T-helper 17 cell (primary cell): ENCODE measurements at regions not wholly inside any gene's neighbourhood (a gene's known extent, or its start where the extent isn't known, plus 50 kb on each side); places are given as distances from the start of the nearest gene placed in this dataset.
"Not testable (repeated sequence)": the region's sequence is repeated elsewhere in the genome, so short reads cannot be mapped to it uniquely, and the experiment has no call there.

Experiments used
- ATAC-seq: fragments of 150-1000 bp; cut with Tn5 transposase; 2 replicates; pipeline ENCODE4 v1.10.0; 2021; ENCODE audit warnings: mild to moderate bottlenecking, moderate library complexity
- DNase-seq, 3 donors: peaks; one replicate each; pipeline versions ENCODE4 v3.0.0 to v3.0.0-alpha.2; 2020 to 2021
- H3K9me3 ChIP-seq: one replicate; pipeline ENCODE4 v1.7.0; 2013; ENCODE audit warnings: low read length, mild to moderate bottlenecking; ENCODE audit not compliant: control insufficient read depth, poor library complexity, severe bottlenecking
- H3K27ac Mint-ChIP-seq: one replicate; pipeline ENCODE4 v1.8.0; 2022; ENCODE audit warnings: mild to moderate bottlenecking, moderate library complexity, mixed read lengths
- H3K27me3 Mint-ChIP-seq: one replicate; pipeline ENCODE4 v1.8.0; 2022; ENCODE audit warnings: mixed read lengths
- H3K36me3 Mint-ChIP-seq: one replicate; pipeline ENCODE4 v1.8.0; 2022; ENCODE audit warnings: low read depth, mixed read lengths
- H3K4me1 Mint-ChIP-seq: one replicate; pipeline ENCODE4 v1.8.0; 2022; ENCODE audit warnings: mild to moderate bottlenecking, mixed read lengths
- H3K4me3 Mint-ChIP-seq: one replicate; pipeline ENCODE4 v1.8.0; 2022; ENCODE audit warnings: mild to moderate bottlenecking, moderate library complexity, mixed read lengths

DNA sequence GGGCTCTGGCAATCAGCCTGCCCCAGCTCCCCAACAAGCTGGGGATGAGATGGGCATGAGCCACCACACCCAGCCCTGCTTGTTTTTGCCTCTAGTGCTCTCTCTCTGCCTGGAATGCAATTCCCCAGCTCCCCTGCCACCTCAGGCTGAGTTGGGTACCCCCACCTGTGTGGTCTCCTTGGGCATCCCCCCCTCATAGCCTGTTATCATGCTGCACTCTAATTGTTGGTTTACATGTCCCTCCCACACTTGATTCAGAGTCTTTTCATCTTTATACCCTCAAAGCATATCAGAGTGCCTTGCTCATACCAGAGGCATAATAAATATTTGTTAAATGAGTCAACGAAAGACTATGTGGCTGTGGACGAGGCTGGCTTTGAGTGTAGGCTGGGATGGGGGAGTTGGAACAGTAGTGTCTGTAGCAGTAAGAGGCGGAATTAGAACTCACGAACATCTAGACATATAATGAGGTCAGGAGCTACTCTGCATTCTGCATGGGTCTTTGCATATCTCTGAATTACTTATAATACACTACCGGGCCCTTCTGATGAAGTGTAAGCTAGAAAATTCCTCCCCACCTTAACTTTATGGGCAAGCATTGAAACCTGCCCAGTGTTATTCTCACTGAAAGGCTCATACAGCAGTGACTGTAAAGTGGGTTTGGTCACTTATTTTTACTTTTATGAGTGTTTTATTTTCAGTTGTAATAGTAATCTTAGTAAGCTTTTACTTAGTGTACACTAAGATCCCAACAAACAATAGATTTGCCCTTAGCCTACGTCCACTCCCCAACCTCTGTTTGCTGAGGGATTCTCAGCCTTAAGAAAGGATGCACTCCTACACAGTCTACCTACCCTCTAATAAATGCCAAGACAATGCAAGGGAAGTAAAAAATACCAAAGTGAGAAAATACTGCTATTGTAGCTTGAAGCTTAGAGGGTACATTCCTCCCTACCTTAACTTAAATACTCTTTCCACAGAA is 58.7 kb downstream of the EDN1 start:
- H3K27ac Mint-ChIP-seq = no peak overlapping the region
- no peaks in the 10 kb centered on the region for H3K36me3 Mint-ChIP-seq
- peaks cover 12% of the 10 kb centered on the region for H3K27me3 Mint-ChIP-seq
- H3K9me3 ChIP-seq = no peaks in the 10 kb centered on the region
- DNase-seq (no peak), ATAC-seq (no peak)
- no peak overlapping the region for H3K4me3 Mint-ChIP-seq
- H3K4me1 Mint-ChIP-seq = no peaks in the 10 kb centered on the region

DNA sequence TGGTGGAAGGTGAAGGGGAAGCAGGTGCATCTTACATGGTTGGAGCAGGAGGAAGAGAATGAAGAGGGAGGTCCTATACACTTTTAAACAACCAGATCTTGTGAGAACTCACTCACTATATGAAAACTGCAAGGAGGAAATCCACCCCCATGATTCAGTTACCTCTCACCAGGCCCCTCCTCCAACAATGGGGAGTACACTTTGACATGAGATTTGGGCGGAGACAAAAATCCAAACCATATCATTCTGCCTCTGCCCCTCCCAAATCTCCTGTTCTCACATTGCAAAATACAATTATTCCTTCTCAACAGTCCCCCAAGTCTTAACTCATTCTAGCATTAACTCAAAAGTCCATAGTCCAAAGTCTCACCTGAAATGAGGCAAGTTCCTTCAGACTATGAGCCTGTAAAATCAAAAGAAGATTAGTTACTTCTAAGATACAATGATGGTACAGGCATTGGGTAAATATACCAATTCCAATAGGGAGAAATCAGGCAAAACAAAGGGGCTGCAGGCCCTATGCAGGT is 60.5 kb downstream of the EDN1 start:
- no peaks in the 10 kb centered on the region for H3K9me3 ChIP-seq
- Mint-ChIP-seq H3K4me1 (no peaks in the 10 kb centered on the region), H3K27me3 (peaks cover 12% of the 10 kb centered on the region), H3K27ac (no peak overlapping the region), H3K4me3 (no peak overlapping the region), H3K36me3 (no peaks in the 10 kb centered on the region)
- no peak for ATAC-seq
- no peak for DNase-seq

DNA sequence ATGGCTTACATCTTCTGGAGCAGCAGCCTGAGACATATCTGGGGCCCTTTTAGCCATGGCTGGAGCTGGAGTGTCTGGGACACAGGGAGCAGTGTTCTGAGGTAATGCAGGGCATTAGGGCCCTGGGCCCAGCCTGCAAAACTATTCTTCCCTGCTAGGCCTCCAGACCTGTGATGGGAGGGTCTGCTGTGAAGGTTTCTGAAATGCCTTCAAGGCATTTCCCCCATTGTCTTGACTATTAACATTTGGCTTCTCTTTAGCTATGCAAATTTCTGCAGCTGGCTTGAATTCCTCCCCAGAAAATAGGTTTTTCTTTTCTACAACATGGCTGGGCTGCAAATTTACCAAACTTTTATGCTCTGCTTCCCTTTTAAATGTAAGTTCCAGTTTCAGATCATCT is 61.5 kb downstream of the EDN1 start:
- H3K36me3 Mint-ChIP-seq = no peaks in the 10 kb centered on the region
- no peaks in the 10 kb centered on the region for H3K4me1 Mint-ChIP-seq
- no peak for ATAC-seq
- no peak for DNase-seq
- no peak overlapping the region for H3K27ac Mint-ChIP-seq
- H3K27me3 Mint-ChIP-seq = peaks cover 18% of the 10 kb centered on the region
- no peak overlapping the region for H3K4me3 Mint-ChIP-seq
- no peaks in the 10 kb centered on the region for H3K9me3 ChIP-seq

DNA sequence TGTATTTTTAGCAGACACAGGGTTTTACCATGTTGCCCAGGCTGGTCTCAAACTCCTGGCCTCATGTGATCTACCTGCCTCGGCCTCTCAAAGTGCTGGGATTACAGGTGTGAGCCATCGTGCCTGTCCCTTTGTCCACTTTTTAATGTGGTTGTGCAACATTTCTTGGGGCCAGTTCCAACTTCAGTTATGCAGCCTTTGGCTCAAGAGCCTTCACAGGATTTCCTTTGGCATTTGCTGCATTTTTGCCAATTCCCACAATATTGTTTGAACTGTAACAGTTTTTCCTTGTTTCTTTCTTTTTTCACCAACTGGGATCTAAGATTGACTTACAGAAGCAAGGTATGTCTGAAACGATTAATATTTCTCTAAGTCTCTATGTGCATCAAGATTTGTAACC is 63.6 kb downstream of the EDN1 start:
- no peaks in the 10 kb centered on the region for H3K9me3 ChIP-seq
- DNase-seq (no peak), ATAC-seq (no peak)
- Mint-ChIP-seq H3K4me1 (no peaks in the 10 kb centered on the region), H3K36me3 (no peaks in the 10 kb centered on the region), H3K27ac (no peak overlapping the region), H3K4me3 (no peak overlapping the region), H3K27me3 (peaks cover 18% of the 10 kb centered on the region)

DNA sequence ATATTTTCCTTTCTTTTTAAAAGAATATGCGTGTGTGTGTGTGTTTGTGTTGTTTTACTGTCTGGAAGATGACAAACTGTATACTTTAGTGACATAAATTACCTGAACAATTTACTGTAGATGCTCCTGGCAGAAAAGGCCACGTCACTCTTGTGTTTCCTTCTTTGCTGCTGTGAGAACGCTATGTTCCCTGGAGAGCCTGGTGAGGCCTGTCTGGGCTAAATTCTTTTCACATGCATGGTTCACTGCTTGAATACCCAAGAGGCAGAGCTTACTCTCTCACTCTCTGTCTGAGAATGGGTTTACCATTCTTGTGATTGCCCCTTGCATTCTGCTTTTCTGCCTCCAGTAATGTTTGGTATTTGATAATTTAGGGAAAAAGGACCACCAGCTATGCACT is 64.3 kb downstream of the EDN1 start:
- no peak overlapping the region for H3K4me3 Mint-ChIP-seq
- ATAC-seq (no peak), DNase-seq (no peak)

DNA sequence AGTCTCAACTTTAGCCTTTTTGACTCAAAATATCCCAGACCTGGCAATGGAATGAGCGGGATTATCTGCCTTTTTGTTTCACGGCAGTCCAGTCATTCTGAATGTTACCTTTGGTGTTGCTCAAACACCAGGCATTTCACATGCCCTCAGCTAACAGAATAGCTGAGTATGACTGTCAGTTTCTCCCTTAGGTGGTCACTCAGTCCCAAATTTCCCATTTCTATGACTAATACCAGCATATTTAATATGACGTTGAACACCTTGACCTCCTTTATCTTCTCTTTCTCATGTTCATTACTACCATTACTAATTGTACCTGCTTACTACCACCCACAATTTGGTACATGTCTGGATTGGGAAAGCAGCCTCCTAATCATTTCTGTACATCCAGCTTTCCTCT is 65.2 kb downstream of the EDN1 start:
- Mint-ChIP-seq H3K4me1 (no peaks in the 10 kb centered on the region), H3K36me3 (no peaks in the 10 kb centered on the region), H3K27me3 (peaks cover 8% of the 10 kb centered on the region), H3K27ac (no peak overlapping the region), H3K4me3 (no peak overlapping the region)
- ATAC-seq (no peak), DNase-seq (no peak)
- H3K9me3 ChIP-seq = no peaks in the 10 kb centered on the region

More for the DNA sequence above, 64.3 kb downstream of the EDN1 start:
- peaks cover 13% of the 10 kb centered on the region for H3K27me3 Mint-ChIP-seq
- H3K27ac Mint-ChIP-seq = no peak overlapping the region
- H3K9me3 ChIP-seq = no peaks in the 10 kb centered on the region
- no peaks in the 10 kb centered on the region for H3K4me1 Mint-ChIP-seq
- no peaks in the 10 kb centered on the region for H3K36me3 Mint-ChIP-seq

DNA sequence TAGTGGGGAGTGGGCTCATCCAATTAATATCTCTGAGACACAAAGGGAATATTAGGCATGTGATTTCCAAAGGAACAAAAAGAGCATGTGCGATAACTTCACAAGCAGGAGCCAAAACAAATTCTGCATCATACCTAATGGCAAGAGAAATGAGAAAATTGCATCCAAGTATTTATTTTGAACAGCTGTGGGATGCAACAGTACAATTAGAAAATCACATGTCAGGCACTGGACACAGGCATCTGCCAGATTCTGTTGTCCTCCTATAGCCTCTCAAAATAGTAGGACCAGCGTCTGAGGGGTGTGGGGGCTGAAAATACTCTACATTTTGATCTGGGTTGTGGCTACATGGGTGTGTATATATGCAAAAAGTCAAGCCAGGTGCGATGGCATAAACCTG is 66.3 kb downstream of the EDN1 start:
- Mint-ChIP-seq H3K36me3 (no peaks in the 10 kb centered on the region), H3K4me3 (no peak overlapping the region), H3K4me1 (no peaks in the 10 kb centered on the region), H3K27me3 (peaks cover 8% of the 10 kb centered on the region), H3K27ac (no peak overlapping the region)
- H3K9me3 ChIP-seq = no peaks in the 10 kb centered on the region
- DNase-seq (no peak), ATAC-seq (no peak)

DNA sequence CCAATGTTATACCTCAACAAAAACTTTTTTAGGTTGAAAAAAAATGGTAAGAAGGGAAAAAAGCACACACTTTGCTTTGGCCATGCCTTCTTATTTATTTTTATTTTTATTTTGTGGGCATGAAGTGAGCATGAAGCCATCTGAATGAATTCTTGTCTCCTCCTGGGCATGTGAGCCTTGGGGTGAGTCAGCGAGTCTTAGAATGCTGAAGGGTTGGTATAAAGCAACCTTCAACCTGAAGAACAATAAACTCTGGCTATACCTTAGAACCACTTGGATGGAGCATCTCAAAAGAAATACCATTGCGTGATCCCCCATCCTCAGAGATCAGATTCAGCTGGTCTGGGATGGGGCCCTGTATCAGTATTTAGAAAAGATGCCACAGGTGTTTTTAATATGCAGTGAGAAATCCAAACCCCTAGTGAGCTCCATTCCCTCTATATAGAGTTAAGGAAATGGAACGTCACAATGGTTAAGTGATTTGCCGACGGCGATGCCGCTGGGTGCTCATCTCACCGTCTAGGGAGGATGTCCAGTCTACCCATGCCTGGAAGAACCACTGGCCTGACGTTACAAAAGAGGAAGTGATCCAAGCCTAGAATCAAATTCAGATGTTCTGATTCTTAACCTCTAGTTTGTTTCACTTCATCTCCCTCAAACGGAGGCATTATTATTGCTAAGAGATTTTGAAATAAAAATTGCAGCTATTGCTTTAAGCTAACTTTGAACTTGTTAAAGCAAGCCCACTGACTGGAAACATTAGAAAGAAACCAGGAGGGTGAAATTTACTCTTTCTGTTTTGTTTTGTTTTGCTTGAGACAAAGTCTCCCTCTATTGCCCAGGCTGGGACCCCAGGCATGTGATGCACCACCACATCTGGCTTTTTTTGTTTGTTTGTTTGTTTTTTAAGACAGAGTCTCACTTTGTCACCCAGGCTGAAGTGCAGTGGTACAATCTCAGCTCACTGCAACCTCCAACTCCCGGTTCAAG is 67.1 kb downstream of the EDN1 start:
- H3K27ac Mint-ChIP-seq = no peak overlapping the region
- H3K9me3 ChIP-seq = no peaks in the 10 kb centered on the region
- ATAC-seq = no peak
- H3K4me3 Mint-ChIP-seq = no peak overlapping the region
- H3K27me3 Mint-ChIP-seq = peaks cover 8% of the 10 kb centered on the region
- DNase-seq = no peak
- no peaks in the 10 kb centered on the region for H3K36me3 Mint-ChIP-seq
- no peaks in the 10 kb centered on the region for H3K4me1 Mint-ChIP-seq

DNA sequence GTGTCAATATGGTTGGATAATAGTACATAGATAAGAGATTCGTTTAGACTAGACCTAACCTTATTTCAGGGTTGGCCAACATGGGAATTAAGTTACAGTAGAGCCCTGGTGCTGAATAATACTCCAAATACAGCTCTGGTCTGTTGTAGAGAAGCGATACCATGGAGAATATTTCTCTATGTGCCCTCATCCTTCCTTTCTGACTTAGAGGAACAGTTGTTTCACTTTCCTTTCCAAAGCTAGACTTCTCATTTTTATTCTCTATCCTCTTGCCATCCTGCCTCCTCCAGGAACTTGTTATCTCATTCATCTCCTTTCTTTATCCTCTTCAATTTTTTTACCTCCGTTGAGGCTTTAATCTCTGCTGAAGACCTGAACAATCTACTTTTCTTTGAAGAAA is 68.9 kb downstream of the EDN1 start:
- ATAC-seq (no peak), DNase-seq (no peak)
- H3K36me3 Mint-ChIP-seq = no peaks in the 10 kb centered on the region
- H3K9me3 ChIP-seq = no peaks in the 10 kb centered on the region
- peaks cover 13% of the 10 kb centered on the region for H3K27me3 Mint-ChIP-seq
- no peaks in the 10 kb centered on the region for H3K4me1 Mint-ChIP-seq
- no peak overlapping the region for H3K27ac Mint-ChIP-seq
- no peak overlapping the region for H3K4me3 Mint-ChIP-seq

DNA sequence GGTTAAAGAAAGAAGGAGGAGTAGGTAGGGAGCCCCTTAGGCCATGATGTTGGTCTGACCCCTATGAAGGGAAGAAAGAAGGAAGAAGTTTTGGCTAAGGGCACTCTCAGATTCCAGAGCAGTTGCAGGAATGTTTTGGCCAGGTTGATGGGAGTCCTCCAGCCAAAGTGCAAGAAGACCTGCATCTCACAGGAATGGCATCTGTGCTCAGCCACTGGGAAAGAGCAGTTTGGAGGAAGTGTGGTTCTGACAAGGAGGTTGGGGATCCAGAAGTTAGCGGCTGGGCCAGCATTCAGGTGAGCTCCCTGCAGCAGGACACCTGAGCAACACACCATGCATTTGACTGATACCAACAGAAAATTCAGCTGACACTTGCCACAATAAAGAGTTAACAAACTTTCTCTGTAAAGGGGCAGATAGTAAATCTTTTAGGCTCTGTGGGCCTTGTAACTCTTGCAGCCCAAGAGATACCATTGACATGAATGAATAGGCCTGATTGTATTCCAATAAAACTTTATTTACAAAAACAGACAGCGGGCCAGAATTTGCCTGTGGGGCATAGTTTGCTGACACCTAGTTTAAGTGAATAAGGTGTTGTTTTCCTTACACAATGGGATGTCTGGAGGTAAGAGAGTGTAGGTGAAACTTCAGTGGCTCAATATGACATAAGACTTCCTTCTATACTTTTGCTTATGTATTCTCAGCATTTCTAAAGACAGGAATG is 71.0 kb downstream of the EDN1 start:
- H3K27ac Mint-ChIP-seq = no peak overlapping the region
- H3K4me1 Mint-ChIP-seq = no peaks in the 10 kb centered on the region

DNA sequence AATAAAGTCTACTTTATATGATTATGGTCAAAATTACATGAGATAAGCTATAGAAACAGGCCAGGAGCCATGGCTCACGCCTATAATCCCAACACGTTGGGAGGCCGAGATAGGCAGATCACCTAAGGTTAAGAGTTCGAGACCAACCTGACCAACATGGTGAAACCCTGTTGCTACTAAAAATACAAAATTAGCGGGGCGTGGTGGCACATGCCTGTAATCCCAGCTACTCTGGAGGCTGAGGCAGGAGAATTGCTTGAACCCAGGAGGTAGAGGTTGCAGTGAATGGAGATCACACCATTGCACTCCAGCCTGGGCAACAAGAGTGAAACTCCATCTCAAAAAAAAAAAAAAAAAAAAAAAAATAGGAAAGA is 73.1 kb downstream of the EDN1 start:
- not testable (repeated sequence) for H3K4me1 Mint-ChIP-seq, ATAC-seq, H3K36me3 Mint-ChIP-seq, H3K9me3 ChIP-seq, H3K27me3 Mint-ChIP-seq, H3K27ac Mint-ChIP-seq, H3K4me3 Mint-ChIP-seq, DNase-seq

More for the DNA sequence above, 71.0 kb downstream of the EDN1 start:
- no peak overlapping the region for H3K4me3 Mint-ChIP-seq
- DNase-seq = no peak
- H3K36me3 Mint-ChIP-seq = no peaks in the 10 kb centered on the region
- H3K9me3 ChIP-seq = no peaks in the 10 kb centered on the region
- H3K27me3 Mint-ChIP-seq = peaks cover 5% of the 10 kb centered on the region
- ATAC-seq = no peak

DNA sequence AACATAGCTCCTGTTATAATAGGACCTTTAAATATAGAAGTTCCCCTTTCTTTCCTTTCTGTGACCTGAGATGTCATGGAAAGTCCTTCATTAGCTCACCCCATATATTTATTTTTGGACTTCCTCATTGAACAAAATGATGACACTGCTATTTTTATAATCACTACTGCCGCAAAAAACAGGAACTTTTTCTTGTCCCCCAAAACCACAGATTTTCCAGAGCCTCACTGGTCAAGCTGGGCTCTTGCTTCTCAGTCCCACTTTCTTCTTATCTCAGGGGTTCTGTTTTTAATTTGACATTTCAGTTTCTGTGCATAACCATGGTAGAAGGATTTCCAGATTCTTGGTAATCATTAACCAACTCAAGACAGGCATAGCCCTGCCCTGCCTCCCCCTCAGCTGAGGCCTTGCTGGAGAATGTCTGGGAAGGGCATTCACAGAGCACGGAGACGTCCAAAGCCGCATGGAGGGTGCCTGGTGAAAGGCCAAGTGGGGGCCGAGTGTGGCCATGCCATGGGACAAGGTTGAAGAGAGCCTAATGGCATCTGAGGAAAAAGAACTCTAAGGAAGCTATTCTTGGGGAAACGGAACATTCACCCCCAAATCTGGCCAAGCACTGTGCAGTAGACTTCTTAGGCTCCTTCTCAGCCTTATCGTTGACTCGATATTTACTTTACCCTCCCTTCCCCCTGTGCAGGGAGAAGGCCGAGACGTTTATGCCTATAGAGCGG is 73.7 kb downstream of the EDN1 start:
- H3K36me3 Mint-ChIP-seq = no peaks in the 10 kb centered on the region
- ATAC-seq (no peak), DNase-seq (no peak)
- H3K9me3 ChIP-seq = no peaks in the 10 kb centered on the region
- no peak overlapping the region for H3K27ac Mint-ChIP-seq
- H3K27me3 Mint-ChIP-seq = peaks cover 4% of the 10 kb centered on the region
- H3K4me3 Mint-ChIP-seq = no peak overlapping the region
- H3K4me1 Mint-ChIP-seq = no peaks in the 10 kb centered on the region
